ENCODE measurements at regions not wholly inside any gene's neighbourhood (a gene's known extent, or its start where the extent isn't known, plus 50 kb on each side); places are given as distances from the start of the nearest gene placed in this dataset.
A peak's percentile ranks its signal among the peaks of the same experiment; 100 is the strongest.

GRCh38 chr2:455015-455705, 167.3 kb upstream of the ALKAL2 start:
- no peak overlapping the region for H3K27ac ChIP-seq (ENCODE audit: low read depth, low read length)
- intact Hi-C loops (cut with micrococcal nuclease), result no loop called here
- no peak overlapping the region for H3K4me2 ChIP-seq (ENCODE audit: low read length)
- no peaks in the 10 kb centered on the region for H3K79me2 ChIP-seq (ENCODE audit: insufficient read depth, low read length)
- CTCF ChIA-PET, result no interaction called here
- no peak for TF ChIP-seq CBX3 (IDR thresholded peaks at IDR 0.05; ENCODE audit: low read depth)
- DNase-seq (ENCODE audit: low read depth, low spot score) (no peak), ATAC-seq (no peak)
- no peaks in the 10 kb centered on the region for H4K20me1 ChIP-seq (ENCODE audit: insufficient read depth)
- H3K9me3 ChIP-seq (ENCODE audit: control insufficient read depth in 1 of 2, insufficient read depth in 1 of 2, low read depth in 1 of 2, low read length in 2 of 2), result no peaks in the 10 kb centered on the region
- no peak overlapping the region for H3K9ac ChIP-seq (ENCODE audit: low read length)
- no peaks in the 10 kb centered on the region for H3K4me1 ChIP-seq (ENCODE audit: control insufficient read depth in 1 of 2, insufficient read depth in 2 of 2, low read length in 2 of 2)
- H3K4me3 ChIP-seq (replicated peaks in 1 of 2; ENCODE audit: low read depth in 1 of 2, low read length in 2 of 2), result no peak overlapping the region
- H2AFZ ChIP-seq (ENCODE audit: low read depth, low read length, poor library complexity, severe bottlenecking), result no peak overlapping the region
- POLR2A ChIA-PET, result no interaction called here
- no peaks in the 10 kb centered on the region for H3K36me3 ChIP-seq (ENCODE audit: control insufficient read depth in 1 of 2, insufficient read depth in 2 of 2, low read length in 2 of 2)
- RAD21 ChIA-PET (ENCODE audit: low non-redundant PET in 1 of 2, low total read pairs in 2 of 2, uncharacterized antibody in 2 of 2, unreplicated experiment in 2 of 2), result no interaction called here
- BruUV-seq (replicated peaks), result no TSS peak
- H3K9me2 ChIP-seq (ENCODE audit: insufficient read depth), result no peaks in the 10 kb centered on the region
- H3K27me3 ChIP-seq (ENCODE audit: insufficient read depth, low read length), result peaks cover 26% of the 10 kb centered on the region; the same call in 1 of the 2 replicates

- Histone ChIP-seq H2AFZ (ENCODE audit: low read depth, low read length, poor library complexity, severe bottlenecking) (no peak overlapping the region), H3K4me2 (ENCODE audit: low read length) (no peak overlapping the region), H3K27me3 (ENCODE audit: insufficient read depth, low read length) (peaks cover 26% of the 10 kb centered on the region; the same call in 1 of the 2 replicates), H4K20me1 (ENCODE audit: insufficient read depth) (no peaks in the 10 kb centered on the region), H3K9ac (ENCODE audit: low read length) (no peak overlapping the region), H3K4me3 (replicated peaks in 1 of 2; ENCODE audit: low read depth in 1 of 2, low read length in 2 of 2) (no peak overlapping the region), H3K9me3 (ENCODE audit: control insufficient read depth in 1 of 2, insufficient read depth in 1 of 2, low read depth in 1 of 2, low read length in 2 of 2) (no peaks in the 10 kb centered on the region), H3K79me2 (ENCODE audit: insufficient read depth, low read length) (no peaks in the 10 kb centered on the region), H3K9me2 (ENCODE audit: insufficient read depth) (no peaks in the 10 kb centered on the region), H3K4me1 (ENCODE audit: control insufficient read depth in 1 of 2, insufficient read depth in 2 of 2, low read length in 2 of 2) (no peaks in the 10 kb centered on the region), H3K27ac (ENCODE audit: low read depth, low read length) (no peak overlapping the region), H3K36me3 (ENCODE audit: control insufficient read depth in 1 of 2, insufficient read depth in 2 of 2, low read length in 2 of 2) (no peaks in the 10 kb centered on the region)
- ATAC-seq (no peak), DNase-seq (ENCODE audit: low read depth, low spot score) (no peak)
- ChIA-PET RAD21 (ENCODE audit: low non-redundant PET in 1 of 2, low total read pairs in 2 of 2, uncharacterized antibody in 2 of 2, unreplicated experiment in 2 of 2) (no interaction called here), POLR2A (no interaction called here), CTCF (no interaction called here)
- intact Hi-C loops (cut with micrococcal nuclease), result no loop called here
- no TSS peak for BruUV-seq (replicated peaks)
- TF ChIP-seq EZH2 (IDR thresholded peaks at IDR 0.05) (no peak), CBX3 (IDR thresholded peaks at IDR 0.05; ENCODE audit: low read depth) (no peak)
Measured at GRCh38 chr2:453132-453531, 165.2 kb upstream of the ALKAL2 start.

- Histone ChIP-seq H3K9me3 (ENCODE audit: control insufficient read depth in 1 of 2, insufficient read depth in 1 of 2, low read depth in 1 of 2, low read length in 2 of 2) (no peaks in the 10 kb centered on the region), H3K27ac (ENCODE audit: low read depth, low read length) (no peak overlapping the region), H3K4me3 (replicated peaks in 1 of 2; ENCODE audit: low read depth in 1 of 2, low read length in 2 of 2) (no peak overlapping the region), H3K27me3 (ENCODE audit: insufficient read depth, low read length) (peaks cover 18% of the 10 kb centered on the region; the same call in 1 of the 2 replicates), H3K36me3 (ENCODE audit: control insufficient read depth in 1 of 2, insufficient read depth in 2 of 2, low read length in 2 of 2) (no peaks in the 10 kb centered on the region), H4K20me1 (ENCODE audit: insufficient read depth) (no peaks in the 10 kb centered on the region), H3K9ac (ENCODE audit: low read length) (no peak overlapping the region), H3K79me2 (ENCODE audit: insufficient read depth, low read length) (no peaks in the 10 kb centered on the region), H3K4me1 (ENCODE audit: control insufficient read depth in 1 of 2, insufficient read depth in 2 of 2, low read length in 2 of 2) (no peaks in the 10 kb centered on the region), H3K9me2 (ENCODE audit: insufficient read depth) (no peaks in the 10 kb centered on the region), H2AFZ (ENCODE audit: low read depth, low read length, poor library complexity, severe bottlenecking) (no peak overlapping the region), H3K4me2 (ENCODE audit: low read length) (no peak overlapping the region)
- intact Hi-C loops (cut with micrococcal nuclease), result no loop called here
- peak; percentile 64 for ATAC-seq
- BruUV-seq (replicated peaks), result no TSS peak
- DNase-seq (ENCODE audit: low read depth, low spot score), result no peak
- ChIA-PET POLR2A (no interaction called here), CTCF (no interaction called here), RAD21 (ENCODE audit: low non-redundant PET in 1 of 2, low total read pairs in 2 of 2, uncharacterized antibody in 2 of 2, unreplicated experiment in 2 of 2) (no interaction called here)
- TF ChIP-seq CTCF (IDR thresholded peaks at IDR 0.05 in 2 of 3, conservative IDR thresholded peaks at IDR 0.05 in 1 of 3; ENCODE audit: borderline replicate concordance in 1 of 3, insufficient read depth in 1 of 3, low read depth in 2 of 3, low read length in 2 of 3) (peak in 2 of 3 experiments; percentile 19 to 22; a peak in 2 of 6 replicates), CBX3 (IDR thresholded peaks at IDR 0.05; ENCODE audit: low read depth) (no peak)
Measured at GRCh38 chr2:451495-451894, 163.6 kb upstream of the ALKAL2 start.

Data from HCT116 (cell line).